NT2/D1 (cell line): ENCODE measurements at regions not wholly inside any gene's neighbourhood (a gene's known extent, or its start where the extent isn't known, plus 50 kb on each side); places are given as distances from the start of the nearest gene placed in this dataset.

Experiments used
- DNase-seq: peaks from one replicate; pipeline ENCODE4 v3.0.0-alpha.2; 2011; ENCODE audit warnings: low read depth, low spot score
- H3K27me3 ChIP-seq: 2 replicates; pipeline ENCODE4 v1.6.0; 2011; ENCODE audit warnings: mild to moderate bottlenecking; ENCODE audit not compliant: insufficient read length, insufficient read depth
- H3K36me3 ChIP-seq: 2 replicates; pipeline ENCODE4 v1.6.1; 2011; ENCODE audit warnings: mild to moderate bottlenecking, low read length, mixed read lengths; ENCODE audit not compliant: insufficient read depth, insufficient read length
- H3K4me1 ChIP-seq: 2 replicates; pipeline ENCODE4 v1.5.1; 2011; ENCODE audit not compliant: insufficient read depth, insufficient read length
- H3K4me3 ChIP-seq: 2 replicates; pipeline ENCODE4 v1.5.1; 2011; ENCODE audit warnings: low read depth; ENCODE audit not compliant: insufficient read length
- H3K9ac ChIP-seq: 2 replicates; pipeline ENCODE4 v1.6.0; 2011; ENCODE audit warnings: low read depth; ENCODE audit not compliant: insufficient read length
- H3K9me3 ChIP-seq: 2 replicates; pipeline ENCODE4 v1.5.1; 2011; ENCODE audit warnings: mild to moderate bottlenecking, low read length; ENCODE audit not compliant: insufficient read depth
- SUZ12 ChIP-seq: IDR thresholded peaks from 2 replicates; pipeline ENCODE4 v1.6.1; 2011; ENCODE audit not compliant: insufficient read length, insufficient read depth; ENCODE audit errors: extremely low read depth
- YY1 ChIP-seq: IDR thresholded peaks from 2 replicates; pipeline ENCODE4 v1.6.1; 2011; ENCODE audit not compliant: insufficient read length, insufficient read depth
- ZNF274 ChIP-seq: IDR thresholded peaks from 2 replicates; pipeline ENCODE4 v1.6.1; 2011; ENCODE audit warnings: mild to moderate bottlenecking, low read depth, low read length

GRCh38 chr2:181766129-181766528, 85.8 kb upstream of the NEUROD1 start:
- Histone ChIP-seq H3K9ac (no peak overlapping the region), H3K27me3 (no peaks in the 10 kb centered on the region), H3K36me3 (no peaks in the 10 kb centered on the region), H3K9me3 (no peaks in the 10 kb centered on the region), H3K4me3 (no peak overlapping the region), H3K4me1 (no peaks in the 10 kb centered on the region)
- TF ChIP-seq YY1: no peak
- no peak for DNase-seq

- no peaks in the 10 kb centered on the region for H3K27me3 ChIP-seq
Observed at GRCh38 chr2:181770150-181770549, 89.8 kb upstream of the NEUROD1 start.

GRCh38 chr2:181771356-181771755, 91.0 kb upstream of the NEUROD1 start:
- no peak overlapping the region for H3K4me3 ChIP-seq

More at GRCh38 chr2:181770150-181770549, 89.8 kb upstream of the NEUROD1 start:
- Histone ChIP-seq H3K9ac (no peak overlapping the region), H3K4me3 (no peak overlapping the region), H3K36me3 (no peaks in the 10 kb centered on the region), H3K4me1 (no peaks in the 10 kb centered on the region), H3K9me3 (no peaks in the 10 kb centered on the region)
- TF ChIP-seq ZNF274 (no peak), SUZ12 (no peak), YY1 (no peak)
- no peak for DNase-seq

GRCh38 chr2:181772334-181772733, 92.0 kb upstream of the NEUROD1 start:
- no peak for DNase-seq
- no peaks in the 10 kb centered on the region for H3K9me3 ChIP-seq
- no peak overlapping the region for H3K4me3 ChIP-seq
- no peak for TF ChIP-seq SUZ12
- TF ChIP-seq YY1: no peak
- TF ChIP-seq ZNF274: no peak
- no peak overlapping the region for H3K9ac ChIP-seq
- no peaks in the 10 kb centered on the region for H3K27me3 ChIP-seq
- H3K36me3 ChIP-seq: no peaks in the 10 kb centered on the region
- H3K4me1 ChIP-seq: no peaks in the 10 kb centered on the region

More at GRCh38 chr2:181771356-181771755, 91.0 kb upstream of the NEUROD1 start:
- no peaks in the 10 kb centered on the region for H3K9me3 ChIP-seq
- H3K4me1 ChIP-seq: no peaks in the 10 kb centered on the region
- H3K9ac ChIP-seq: no peak overlapping the region
- DNase-seq: no peak
- no peaks in the 10 kb centered on the region for H3K27me3 ChIP-seq
- no peaks in the 10 kb centered on the region for H3K36me3 ChIP-seq
- TF ChIP-seq SUZ12 (no peak), YY1 (no peak), ZNF274 (no peak)

GRCh38 chr2:181772777-181773176, 92.5 kb upstream of the NEUROD1 start:
- H3K27me3 ChIP-seq: no peaks in the 10 kb centered on the region
- no peaks in the 10 kb centered on the region for H3K4me1 ChIP-seq
- no peaks in the 10 kb centered on the region for H3K36me3 ChIP-seq
- H3K9ac ChIP-seq: no peak overlapping the region
- H3K9me3 ChIP-seq: no peaks in the 10 kb centered on the region
- H3K4me3 ChIP-seq: no peak overlapping the region
- TF ChIP-seq SUZ12 (no peak), ZNF274 (no peak), YY1 (no peak)
- DNase-seq: no peak

- Histone ChIP-seq H3K36me3 (no peaks in the 10 kb centered on the region), H3K27me3 (no peaks in the 10 kb centered on the region), H3K4me1 (no peaks in the 10 kb centered on the region), H3K9ac (no peak overlapping the region), H3K9me3 (no peaks in the 10 kb centered on the region), H3K4me3 (no peak overlapping the region)
- TF ChIP-seq YY1 (no peak), ZNF274 (no peak), SUZ12 (no peak)
- DNase-seq: no peak
Observed at GRCh38 chr2:181774685-181775084, 94.4 kb upstream of the NEUROD1 start.

GRCh38 chr2:181776336-181776735, 96.0 kb upstream of the NEUROD1 start:
- Histone ChIP-seq H3K9ac (no peak overlapping the region), H3K27me3 (no peaks in the 10 kb centered on the region), H3K4me1 (no peaks in the 10 kb centered on the region), H3K36me3 (no peaks in the 10 kb centered on the region), H3K9me3 (no peaks in the 10 kb centered on the region), H3K4me3 (no peak overlapping the region)
- TF ChIP-seq ZNF274: no peak
- DNase-seq: no peak

- TF ChIP-seq ZNF274: no peak
- TF ChIP-seq SUZ12: no peak
- TF ChIP-seq YY1: no peak
- no peak overlapping the region for H3K4me3 ChIP-seq
- H3K27me3 ChIP-seq: no peaks in the 10 kb centered on the region
- no peak overlapping the region for H3K9ac ChIP-seq
- no peaks in the 10 kb centered on the region for H3K9me3 ChIP-seq
- H3K4me1 ChIP-seq: no peaks in the 10 kb centered on the region
- H3K36me3 ChIP-seq: no peaks in the 10 kb centered on the region
- no peak for DNase-seq
Observed at GRCh38 chr2:181777734-181778133, 97.4 kb upstream of the NEUROD1 start.
